ENCODE measurements at regions not wholly inside any gene's neighbourhood (a gene's known extent, or its start where the extent isn't known, plus 50 kb on each side); places are given as distances from the start of the nearest gene placed in this dataset.
"Not testable (repeated sequence)": the region's sequence is repeated elsewhere in the genome, so short reads cannot be mapped to it uniquely, and the experiment has no call there.

- no peaks in the 10 kb centered on the region for H3K36me3 Mint-ChIP-seq
- H3K9me3 Mint-ChIP-seq: no peaks in the 10 kb centered on the region
- no peak for DNase-seq (ENCODE audit: low spot score in 2 of 2)
Observed at GRCh38 chrX:131595120-131595519, 51.2 kb downstream of the OR13H1 start.

DNA sequence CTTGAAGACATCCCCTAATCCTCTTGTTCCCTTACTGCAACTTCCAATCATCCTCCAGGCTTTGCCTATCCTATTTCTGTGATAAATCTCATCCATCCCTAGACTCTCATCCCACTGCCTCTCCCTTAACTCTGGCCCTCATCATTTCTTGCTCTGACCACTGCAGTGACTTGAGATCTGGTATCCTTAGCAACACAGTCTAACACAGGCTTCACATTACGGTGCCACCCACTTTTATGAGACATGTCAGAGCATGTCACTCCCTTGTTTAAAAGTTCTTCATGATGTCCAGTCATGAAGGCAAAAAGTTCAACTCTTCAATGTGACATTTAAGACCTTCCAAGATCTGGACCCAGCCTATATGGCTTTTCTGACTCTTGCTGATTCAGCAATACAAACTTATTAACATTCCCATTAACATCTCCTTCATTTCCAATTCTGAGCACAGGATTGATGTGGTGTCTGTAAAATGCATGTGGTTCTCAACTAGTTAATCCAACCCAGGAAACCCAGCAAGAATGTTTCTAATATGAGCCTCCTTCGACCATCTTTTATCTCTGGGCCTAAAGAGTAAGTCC, 64.0 kb downstream of the OR13H1 start:
- no peak for ATAC-seq
- H3K9me3 Mint-ChIP-seq: no peaks in the 10 kb centered on the region
- H3K36me3 Mint-ChIP-seq: no peaks in the 10 kb centered on the region
- peak overlapping the region in 1 of 2 donors; percentile 51 for H3K27ac Mint-ChIP-seq
- DNase-seq (ENCODE audit: low spot score in 2 of 2): no peak

More at GRCh38 chrX:131595120-131595519, 51.2 kb downstream of the OR13H1 start:
- H3K27ac Mint-ChIP-seq: no peak overlapping the region
- ATAC-seq: no peak

DNA sequence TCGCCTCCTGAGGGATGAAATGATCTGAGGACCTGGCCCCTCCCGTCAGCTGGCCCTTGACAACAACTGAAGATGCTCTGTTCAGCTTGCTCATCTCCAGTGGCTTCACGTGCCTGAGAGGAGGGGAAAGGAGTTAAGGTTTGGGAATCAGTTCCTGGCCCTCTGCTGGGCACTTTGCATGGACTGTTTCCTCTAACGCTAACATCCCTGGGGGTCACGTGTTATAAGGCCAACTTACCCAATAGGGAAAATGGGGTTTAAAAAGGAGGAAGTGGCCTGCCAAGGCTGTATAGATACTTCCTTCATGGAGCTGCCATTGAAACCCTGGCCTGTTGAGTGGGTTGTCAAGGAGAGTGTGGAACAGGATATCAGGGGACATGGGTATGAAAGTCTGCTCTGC, 65.6 kb downstream of the OR13H1 start:
- no peaks in the 10 kb centered on the region for H3K9me3 Mint-ChIP-seq
- no peak for ATAC-seq
- H3K27ac Mint-ChIP-seq: no peak overlapping the region
- no peak for DNase-seq (ENCODE audit: low spot score in 2 of 2)
- H3K36me3 Mint-ChIP-seq: no peaks in the 10 kb centered on the region

DNA sequence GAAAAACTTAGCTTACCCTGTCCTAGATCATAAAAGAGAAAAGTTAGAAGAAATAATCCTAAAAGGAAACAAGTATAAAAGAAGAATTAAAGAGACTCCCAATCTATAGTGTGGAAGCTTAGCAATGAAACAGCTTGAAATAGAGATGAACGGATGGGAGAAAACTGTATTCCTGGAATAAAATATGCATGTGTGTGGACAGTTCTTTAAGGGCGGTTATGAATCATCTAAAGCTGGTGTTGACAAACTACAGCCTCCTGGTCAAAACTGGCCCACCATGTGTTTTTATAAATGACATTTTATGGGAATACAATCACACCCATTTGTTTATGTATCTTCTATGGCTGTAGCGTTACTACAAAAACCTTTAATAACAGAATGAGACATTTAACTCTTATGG, 69.4 kb downstream of the OR13H1 start:
- no peak overlapping the region for H3K27ac Mint-ChIP-seq
- ATAC-seq (no peak), DNase-seq (ENCODE audit: low spot score in 2 of 2) (no peak)
- no peaks in the 10 kb centered on the region for H3K36me3 Mint-ChIP-seq
- H3K9me3 Mint-ChIP-seq: no peaks in the 10 kb centered on the region

DNA sequence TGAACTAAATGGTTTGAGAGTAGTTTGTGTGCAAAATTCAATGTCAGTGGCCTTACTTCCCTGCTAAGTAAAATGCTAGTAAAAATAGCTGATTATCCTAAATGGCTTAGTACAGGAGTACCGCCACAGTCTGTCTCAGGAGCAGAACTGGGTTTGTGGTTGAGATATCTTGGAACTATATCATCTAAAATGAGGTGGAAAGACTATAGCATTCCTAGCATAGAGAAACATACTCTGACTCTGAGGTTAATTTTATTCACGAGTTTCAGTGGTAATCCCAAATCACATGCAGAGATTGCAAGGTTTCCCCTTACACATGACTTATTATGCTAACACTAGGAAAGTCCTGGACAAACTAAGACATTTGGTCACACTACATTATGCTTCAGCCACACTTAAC, 70.4 kb downstream of the OR13H1 start:
- ATAC-seq (no peak), DNase-seq (ENCODE audit: low spot score in 2 of 2) (no peak)
- H3K36me3 Mint-ChIP-seq: no peaks in the 10 kb centered on the region
- H3K9me3 Mint-ChIP-seq: no peaks in the 10 kb centered on the region
- H3K27ac Mint-ChIP-seq: no peak overlapping the region

GRCh38 chrX:131617182-131617581, 73.3 kb downstream of the OR13H1 start:
- ATAC-seq: no peak
- no peak overlapping the region for H3K27ac Mint-ChIP-seq
- H3K9me3 Mint-ChIP-seq: no peaks in the 10 kb centered on the region
- no peaks in the 10 kb centered on the region for H3K36me3 Mint-ChIP-seq
- DNase-seq (ENCODE audit: low spot score in 2 of 2): no peak

DNA sequence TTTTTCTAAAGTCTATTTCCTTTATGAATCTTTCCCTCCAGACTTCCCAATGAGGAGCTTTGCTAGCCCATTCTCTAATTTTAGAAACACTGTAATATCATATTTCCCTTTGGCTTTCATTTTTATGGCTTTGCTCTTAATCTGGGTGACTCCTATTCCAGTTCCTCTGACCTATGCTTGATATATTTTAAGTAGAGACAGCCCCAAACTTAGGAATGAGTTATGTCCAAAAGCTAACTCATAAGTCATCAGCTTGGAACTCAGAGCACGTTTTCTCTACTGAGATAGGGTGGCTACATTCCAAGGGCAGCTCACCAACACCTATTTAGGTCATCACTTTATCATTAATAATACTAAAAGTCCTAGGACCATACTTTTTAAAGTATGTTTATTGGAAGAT, 77.8 kb downstream of the OR13H1 start:
- Mint-ChIP-seq H3K9me3 (no peaks in the 10 kb centered on the region), H3K27ac (no peak overlapping the region), H3K36me3 (no peaks in the 10 kb centered on the region)
- DNase-seq (ENCODE audit: low spot score in 2 of 2) (no peak), ATAC-seq (no peak)

GRCh38 chrX:131626681-131627296, 82.9 kb downstream of the OR13H1 start:
- Mint-ChIP-seq H3K9me3 (no peaks in the 10 kb centered on the region), H3K36me3 (no peaks in the 10 kb centered on the region), H3K27ac (no peak overlapping the region)
- DNase-seq (ENCODE audit: low spot score in 2 of 2) (no peak), ATAC-seq (no peak)

DNA sequence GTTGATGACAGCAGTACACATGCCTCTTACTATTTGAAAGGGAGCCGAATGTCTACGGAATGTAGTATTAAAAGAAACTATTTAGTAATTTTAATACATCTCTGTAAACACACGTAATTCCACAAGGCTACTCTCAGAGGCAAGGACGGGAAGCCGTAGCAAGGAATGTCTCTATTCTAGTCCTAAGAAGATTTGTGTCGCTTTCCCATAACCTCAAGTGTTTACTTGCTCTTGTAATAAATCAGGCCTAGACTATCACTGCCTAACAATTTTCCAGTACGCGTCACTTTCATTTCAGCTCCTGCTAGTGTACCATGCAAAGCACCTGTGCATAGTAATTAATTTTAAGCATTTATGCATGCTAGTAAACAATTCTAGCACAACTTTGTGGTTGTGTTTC, 86.7 kb downstream of the OR13H1 start:
- Mint-ChIP-seq H3K9me3 (no peaks in the 10 kb centered on the region), H3K36me3 (no peaks in the 10 kb centered on the region), H3K27ac (no peak overlapping the region)
- ATAC-seq: no peak
- DNase-seq (ENCODE audit: low spot score in 2 of 2): no peak

DNA sequence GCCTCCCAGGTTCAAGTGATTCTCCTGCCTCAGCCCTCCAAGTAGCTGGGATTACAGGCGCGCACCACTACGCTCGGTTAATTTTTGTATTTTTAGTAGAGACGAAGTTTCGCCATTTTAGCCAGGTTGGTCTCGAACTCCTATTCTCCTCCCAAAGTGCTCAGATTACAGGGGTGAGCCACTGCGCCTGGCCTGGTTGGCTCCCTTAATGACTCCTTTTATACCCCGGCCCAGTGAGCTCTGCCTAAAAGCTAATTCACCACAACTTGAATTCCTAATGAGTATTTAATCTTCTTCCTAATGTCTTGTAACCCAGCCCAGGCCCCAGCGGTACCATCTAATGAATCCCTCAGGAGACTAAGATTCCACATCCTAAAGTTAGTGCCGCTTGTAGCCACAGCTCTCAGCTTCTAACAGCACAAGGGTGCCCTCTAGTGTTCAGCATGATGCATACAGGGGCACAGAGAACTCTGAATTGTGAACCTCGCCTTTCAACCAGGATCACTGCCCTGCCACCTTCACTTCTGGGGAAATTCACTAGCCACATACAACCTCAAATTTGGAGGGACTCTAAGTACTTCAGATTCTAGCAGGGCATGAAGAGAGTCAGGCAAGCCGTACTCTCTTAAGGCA, 89.5 kb downstream of the OR13H1 start:
- peak in 1 of 2 donors; percentile 43 for DNase-seq (ENCODE audit: low spot score in 2 of 2)
- Mint-ChIP-seq H3K27ac (no peak overlapping the region), H3K36me3 (no peaks in the 10 kb centered on the region), H3K9me3 (no peaks in the 10 kb centered on the region)
- peak; percentile 61 to 68 for ATAC-seq

GRCh38 chrX:131634900-131635299, 91.0 kb downstream of the OR13H1 start:
- ATAC-seq (no peak), DNase-seq (ENCODE audit: low spot score in 2 of 2) (no peak)
- no peaks in the 10 kb centered on the region for H3K36me3 Mint-ChIP-seq
- no peaks in the 10 kb centered on the region for H3K9me3 Mint-ChIP-seq
- H3K27ac Mint-ChIP-seq: no peak overlapping the region

- Mint-ChIP-seq H3K27ac (no peak overlapping the region), H3K36me3 (no peaks in the 10 kb centered on the region), H3K9me3 (no peaks in the 10 kb centered on the region)
- ATAC-seq (no peak), DNase-seq (ENCODE audit: low spot score in 2 of 2) (no peak)
Observed at GRCh38 chrX:131646106-131646505, 102.2 kb downstream of the OR13H1 start.

DNA sequence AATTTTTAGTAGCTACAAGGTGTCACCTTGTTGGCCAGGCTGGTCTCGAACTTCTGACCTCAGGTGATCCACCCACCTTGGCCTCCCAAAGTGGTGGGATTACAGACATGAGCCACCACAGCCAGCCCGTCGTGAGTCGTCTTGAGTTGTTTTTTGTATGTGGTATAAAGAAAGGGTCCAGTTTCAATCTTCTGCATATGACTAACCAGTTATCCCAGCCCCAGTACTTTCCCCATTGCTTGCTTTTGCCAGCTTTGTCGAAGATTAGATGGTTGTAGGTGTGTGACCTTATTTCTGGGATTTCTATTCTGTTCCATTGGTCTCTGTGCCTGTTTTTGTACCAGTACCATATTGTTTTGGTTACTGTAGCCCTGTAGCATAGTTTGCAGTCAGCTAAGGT, 105.9 kb downstream of the OR13H1 start:
- no peaks in the 10 kb centered on the region for H3K9me3 Mint-ChIP-seq
- H3K36me3 Mint-ChIP-seq: no peaks in the 10 kb centered on the region
- ATAC-seq: peak; percentile 64 to 67
- DNase-seq (ENCODE audit: low spot score in 2 of 2): no peak
- peak overlapping the region in 1 of 2 donors; percentile 81 for H3K27ac Mint-ChIP-seq

- no peaks in the 10 kb centered on the region for H3K36me3 Mint-ChIP-seq
- peak; percentile 55 to 84 for ATAC-seq
- no peak for DNase-seq (ENCODE audit: low spot score in 2 of 2)
- H3K27ac Mint-ChIP-seq: peak overlapping the region in 1 of 2 donors; percentile 81
- no peaks in the 10 kb centered on the region for H3K9me3 Mint-ChIP-seq
Observed at GRCh38 chrX:131650637-131651410, 107.0 kb downstream of the OR13H1 start.

DNA sequence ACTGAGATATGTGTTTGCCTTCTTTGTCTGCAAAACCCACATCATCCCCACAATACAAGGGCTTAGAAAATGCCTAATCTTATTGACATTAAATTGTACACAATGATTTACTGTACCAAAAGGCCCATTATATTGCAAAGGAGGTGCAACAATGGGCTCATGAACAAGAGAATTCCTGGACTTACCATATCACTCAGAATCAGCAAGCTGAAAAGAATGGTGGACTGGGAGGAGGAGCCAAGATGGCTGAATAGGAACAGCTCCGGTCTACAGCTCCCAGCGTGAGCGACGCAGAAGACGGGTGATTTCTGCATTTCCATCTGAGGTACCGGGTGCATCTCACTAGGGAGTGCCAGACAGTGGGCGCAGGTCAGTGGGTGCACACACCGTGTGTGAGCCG, 119.9 kb downstream of the OR13H1 start:
- DNase-seq (ENCODE audit: low spot score in 2 of 2); H3K9me3 Mint-ChIP-seq; H3K36me3 Mint-ChIP-seq; ATAC-seq; H3K27ac Mint-ChIP-seq: not testable (repeated sequence)

DNA sequence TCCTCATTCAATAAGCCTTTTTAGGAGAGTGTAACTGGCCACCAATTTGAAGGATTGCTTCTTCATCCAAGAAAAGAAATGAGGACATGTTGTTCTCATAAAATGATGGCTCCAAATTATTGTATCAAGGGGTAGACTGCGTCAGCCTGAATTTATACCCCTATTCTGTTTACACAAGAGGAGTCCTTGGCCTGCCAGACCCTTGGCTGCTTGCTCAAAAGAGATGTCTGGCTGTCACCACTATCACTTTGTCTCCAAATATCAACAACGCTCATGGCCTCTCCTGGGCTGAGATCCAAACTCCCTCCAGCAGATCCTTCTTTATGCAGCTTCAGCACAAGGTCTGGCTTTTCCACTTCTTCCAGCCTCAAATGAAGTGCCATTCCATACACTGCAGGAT, 127.9 kb downstream of the OR13H1 start:
- DNase-seq (ENCODE audit: low spot score in 2 of 2) (no peak), ATAC-seq (no peak)
- no peak overlapping the region for H3K27ac Mint-ChIP-seq
- H3K9me3 Mint-ChIP-seq: no peaks in the 10 kb centered on the region
- no peaks in the 10 kb centered on the region for H3K36me3 Mint-ChIP-seq

DNA sequence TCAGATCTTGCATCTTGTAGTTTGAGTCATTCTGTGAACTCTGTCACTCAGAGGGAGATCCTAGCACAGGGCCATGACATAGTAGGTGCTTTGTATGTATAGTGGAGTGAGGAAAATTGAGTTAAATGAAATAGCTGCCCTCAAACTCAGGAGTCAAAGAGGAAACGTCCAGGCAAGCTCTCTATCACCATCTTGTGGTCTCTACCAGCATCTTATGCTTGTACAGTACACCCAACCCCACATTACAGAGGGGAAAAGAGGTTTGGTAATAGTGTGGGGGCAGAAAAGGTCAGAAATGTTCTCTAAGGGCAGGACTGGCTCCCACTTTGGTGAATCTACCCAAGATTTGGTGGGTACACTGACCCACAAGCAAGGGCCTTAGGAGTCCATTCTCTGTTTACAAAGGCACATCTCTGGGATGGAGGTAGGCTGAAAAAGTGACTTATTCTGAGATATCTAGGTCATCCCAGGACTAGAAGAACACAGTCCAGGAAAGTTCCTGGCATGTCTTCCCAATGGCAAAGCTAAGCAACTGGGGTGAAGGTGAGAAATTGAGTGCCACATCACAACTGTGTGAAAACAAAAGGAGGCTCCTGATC, 131.8 kb downstream of the OR13H1 start:
- peak overlapping the region in 1 of 2 donors; percentile 60 for H3K27ac Mint-ChIP-seq
- no peaks in the 10 kb centered on the region for H3K9me3 Mint-ChIP-seq
- ATAC-seq: peak; percentile 31 to 62
- no peaks in the 10 kb centered on the region for H3K36me3 Mint-ChIP-seq
- no peak for DNase-seq (ENCODE audit: low spot score in 2 of 2)
